ENCODE measurements at regions not wholly inside any gene's neighbourhood (a gene's known extent, or its start where the extent isn't known, plus 50 kb on each side); places are given as distances from the start of the nearest gene placed in this dataset.

GRCh38 chr11:134616038-134616437, 204.0 kb upstream of the B3GAT1 start:
- Histone ChIP-seq H3K27ac (ENCODE audit: low read length) (no peak overlapping the region), H3K27me3 (ENCODE audit: control insufficient read depth, insufficient read depth, low read length) (peaks cover 13% of the 10 kb centered on the region), H3K4me3 (ENCODE audit: low read depth in 2 of 2, low read length in 2 of 2) (no peak overlapping the region), H3K4me1 (ENCODE audit: control insufficient read depth, insufficient read depth, low read length) (no peaks in the 10 kb centered on the region), H3K36me3 (ENCODE audit: control insufficient read depth, insufficient read depth, low read length) (no peaks in the 10 kb centered on the region), H3K9me3 (ENCODE audit: control insufficient read depth, insufficient read depth, low read depth, low read length) (no peaks in the 10 kb centered on the region)
- no peak for TF ChIP-seq TCF7L2 (IDR thresholded peaks at IDR 0.05; ENCODE audit: low read depth, low read length)
- TF ChIP-seq, protein P1, sequence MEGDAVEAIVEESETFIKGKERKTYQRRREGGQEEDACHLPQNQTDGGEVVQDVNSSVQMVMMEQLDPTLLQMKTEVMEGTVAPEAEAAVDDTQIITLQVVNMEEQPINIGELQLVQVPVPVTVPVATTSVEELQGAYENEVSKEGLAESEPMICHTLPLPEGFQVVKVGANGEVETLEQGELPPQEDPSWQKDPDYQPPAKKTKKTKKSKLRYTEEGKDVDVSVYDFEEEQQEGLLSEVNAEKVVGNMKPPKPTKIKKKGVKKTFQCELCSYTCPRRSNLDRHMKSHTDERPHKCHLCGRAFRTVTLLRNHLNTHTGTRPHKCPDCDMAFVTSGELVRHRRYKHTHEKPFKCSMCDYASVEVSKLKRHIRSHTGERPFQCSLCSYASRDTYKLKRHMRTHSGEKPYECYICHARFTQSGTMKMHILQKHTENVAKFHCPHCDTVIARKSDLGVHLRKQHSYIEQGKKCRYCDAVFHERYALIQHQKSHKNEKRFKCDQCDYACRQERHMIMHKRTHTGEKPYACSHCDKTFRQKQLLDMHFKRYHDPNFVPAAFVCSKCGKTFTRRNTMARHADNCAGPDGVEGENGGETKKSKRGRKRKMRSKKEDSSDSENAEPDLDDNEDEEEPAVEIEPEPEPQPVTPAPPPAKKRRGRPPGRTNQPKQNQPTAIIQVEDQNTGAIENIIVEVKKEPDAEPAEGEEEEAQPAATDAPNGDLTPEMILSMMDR (IDR thresholded peaks at IDR 0.05), result no peak
- no peak for TF ChIP-seq SIN3A (IDR thresholded peaks at IDR 0.05; ENCODE audit: borderline replicate concordance, insufficient read depth, low read depth, low read length)
- no peak for TF ChIP-seq POLR2AphosphoS5 (IDR thresholded peaks at IDR 0.05; ENCODE audit: low read depth, low read length)
- TF ChIP-seq, protein P2, sequence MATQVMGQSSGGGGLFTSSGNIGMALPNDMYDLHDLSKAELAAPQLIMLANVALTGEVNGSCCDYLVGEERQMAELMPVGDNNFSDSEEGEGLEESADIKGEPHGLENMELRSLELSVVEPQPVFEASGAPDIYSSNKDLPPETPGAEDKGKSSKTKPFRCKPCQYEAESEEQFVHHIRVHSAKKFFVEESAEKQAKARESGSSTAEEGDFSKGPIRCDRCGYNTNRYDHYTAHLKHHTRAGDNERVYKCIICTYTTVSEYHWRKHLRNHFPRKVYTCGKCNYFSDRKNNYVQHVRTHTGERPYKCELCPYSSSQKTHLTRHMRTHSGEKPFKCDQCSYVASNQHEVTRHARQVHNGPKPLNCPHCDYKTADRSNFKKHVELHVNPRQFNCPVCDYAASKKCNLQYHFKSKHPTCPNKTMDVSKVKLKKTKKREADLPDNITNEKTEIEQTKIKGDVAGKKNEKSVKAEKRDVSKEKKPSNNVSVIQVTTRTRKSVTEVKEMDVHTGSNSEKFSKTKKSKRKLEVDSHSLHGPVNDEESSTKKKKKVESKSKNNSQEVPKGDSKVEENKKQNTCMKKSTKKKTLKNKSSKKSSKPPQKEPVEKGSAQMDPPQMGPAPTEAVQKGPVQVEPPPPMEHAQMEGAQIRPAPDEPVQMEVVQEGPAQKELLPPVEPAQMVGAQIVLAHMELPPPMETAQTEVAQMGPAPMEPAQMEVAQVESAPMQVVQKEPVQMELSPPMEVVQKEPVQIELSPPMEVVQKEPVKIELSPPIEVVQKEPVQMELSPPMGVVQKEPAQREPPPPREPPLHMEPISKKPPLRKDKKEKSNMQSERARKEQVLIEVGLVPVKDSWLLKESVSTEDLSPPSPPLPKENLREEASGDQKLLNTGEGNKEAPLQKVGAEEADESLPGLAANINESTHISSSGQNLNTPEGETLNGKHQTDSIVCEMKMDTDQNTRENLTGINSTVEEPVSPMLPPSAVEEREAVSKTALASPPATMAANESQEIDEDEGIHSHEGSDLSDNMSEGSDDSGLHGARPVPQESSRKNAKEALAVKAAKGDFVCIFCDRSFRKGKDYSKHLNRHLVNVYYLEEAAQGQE (IDR thresholded peaks at IDR 0.05; ENCODE audit: insufficient read depth in 1 of 2, low read depth in 2 of 2, low read length in 1 of 2), result no peak
- POLR2A ChIA-PET, result no interaction called here
- CTCF ChIA-PET, result no interaction called here
- in situ Hi-C loops (cut with HindIII; ENCODE audit: low pct_unique_long_range_greater_than_20kb, low sequenced_read_pairs), result no loop called here
- ATAC-seq (no peak), DNase-seq (ENCODE audit: low read depth, low spot score) (no peak)
- intact Hi-C loops (cut with micrococcal nuclease; ENCODE audit: unreplicated experiment), result no loop called here
- BruUV-seq (replicated peaks), result no TSS peak

DNA sequence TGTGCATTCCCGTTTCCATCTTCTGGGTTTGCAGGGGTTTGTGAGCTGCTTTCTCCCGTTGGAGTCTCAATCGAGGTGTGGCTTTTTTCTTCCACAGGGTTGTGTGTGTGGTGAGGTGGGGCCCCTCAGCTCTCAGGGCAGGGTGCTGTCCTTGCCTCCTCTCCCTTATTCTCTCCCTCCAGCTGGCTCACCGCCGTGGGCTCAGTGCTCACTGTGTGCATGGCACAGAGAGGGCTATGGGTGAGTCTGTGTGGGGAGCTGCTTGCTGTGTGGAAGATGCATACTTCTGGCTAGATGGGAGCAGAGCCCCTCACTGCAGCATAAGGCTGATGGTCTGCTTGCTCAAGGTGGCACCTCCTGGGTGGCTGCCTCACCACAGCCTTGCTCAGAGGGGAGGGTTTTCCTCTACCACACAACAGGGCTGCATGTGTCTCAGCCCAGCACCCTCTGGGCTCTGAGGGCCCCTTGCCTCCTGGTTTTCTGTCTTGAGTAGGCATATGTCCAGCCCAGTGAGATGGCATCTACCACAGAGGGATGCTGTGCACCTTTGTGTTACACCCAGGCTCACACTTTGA, 203.1 kb upstream of the B3GAT1 start:
- ChIA-PET CTCF (no interaction called here), POLR2A (no interaction called here)
- intact Hi-C loops (cut with micrococcal nuclease; ENCODE audit: unreplicated experiment) (no loop called here), in situ Hi-C loops (cut with HindIII; ENCODE audit: low pct_unique_long_range_greater_than_20kb, low sequenced_read_pairs) (no loop called here)
- H3K27ac ChIP-seq (ENCODE audit: low read length), result no peak overlapping the region
- BruUV-seq (replicated peaks), result no TSS peak
- no peaks in the 10 kb centered on the region for H3K9me3 ChIP-seq (ENCODE audit: control insufficient read depth, insufficient read depth, low read depth, low read length)
- no peak overlapping the region for H3K4me3 ChIP-seq (ENCODE audit: low read depth in 2 of 2, low read length in 2 of 2)
- no peaks in the 10 kb centered on the region for H3K36me3 ChIP-seq (ENCODE audit: control insufficient read depth, insufficient read depth, low read length)
- H3K4me1 ChIP-seq (ENCODE audit: control insufficient read depth, insufficient read depth, low read length), result no peaks in the 10 kb centered on the region
- peaks cover 10% of the 10 kb centered on the region for H3K27me3 ChIP-seq (ENCODE audit: control insufficient read depth, insufficient read depth, low read length)
- DNase-seq (ENCODE audit: low read depth, low spot score), result no peak
- TF ChIP-seq SIN3A (IDR thresholded peaks at IDR 0.05; ENCODE audit: borderline replicate concordance, insufficient read depth, low read depth, low read length) (no peak), POLR2AphosphoS5 (IDR thresholded peaks at IDR 0.05; ENCODE audit: low read depth, low read length) (no peak), TCF7L2 (IDR thresholded peaks at IDR 0.05; ENCODE audit: low read depth, low read length) (no peak)
- TF ChIP-seq, protein P2 (IDR thresholded peaks at IDR 0.05; ENCODE audit: insufficient read depth in 1 of 2, low read depth in 2 of 2, low read length in 1 of 2), result no peak
- TF ChIP-seq, protein P1 (IDR thresholded peaks at IDR 0.05), result no peak
- ATAC-seq, result no peak

All from Panc1 (cell line).